ENCODE measurements at regions not wholly inside any gene's neighbourhood (a gene's known extent, or its start where the extent isn't known, plus 50 kb on each side); places are given as distances from the start of the nearest gene placed in this dataset.

DNA sequence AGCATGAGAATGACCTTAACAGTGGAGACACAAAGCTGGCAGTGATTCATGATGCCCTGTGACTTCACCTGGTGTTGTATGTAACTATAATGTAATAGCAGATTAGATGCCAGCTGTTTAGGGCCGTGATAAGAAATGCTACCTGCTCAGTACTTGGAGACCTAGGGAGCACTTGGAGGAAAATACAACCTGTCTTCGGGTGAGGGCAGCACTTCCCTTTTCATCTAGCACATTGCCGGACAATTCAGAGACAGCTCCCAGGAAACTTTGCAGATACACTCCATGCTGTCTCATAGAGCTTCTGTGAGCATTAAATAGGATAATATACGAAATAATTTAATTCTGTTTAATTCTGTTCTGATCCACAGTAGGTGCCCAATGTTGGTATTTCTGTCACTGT lies 668.5 kb downstream of the TSN start:
- DNase-seq (ENCODE audit: low read depth in 1 of 2, low spot score in 1 of 2) = no peak
- no peak overlapping the region for H3K27ac ChIP-seq (replicated peaks)
- H3K27me3 ChIP-seq (ENCODE audit: insufficient read depth, poor library complexity, severe bottlenecking) = no peaks in the 10 kb centered on the region
- H3K4me3 ChIP-seq (replicated peaks; ENCODE audit: insufficient read depth, low read length) = no peak overlapping the region
- TF ChIP-seq POLR2AphosphoS5 (IDR thresholded peaks at IDR 0.05; ENCODE audit: low read depth) (no peak), GABPA (IDR thresholded peaks at IDR 0.05; ENCODE audit: low read depth) (no peak)
- TF ChIP-seq, protein P1, sequence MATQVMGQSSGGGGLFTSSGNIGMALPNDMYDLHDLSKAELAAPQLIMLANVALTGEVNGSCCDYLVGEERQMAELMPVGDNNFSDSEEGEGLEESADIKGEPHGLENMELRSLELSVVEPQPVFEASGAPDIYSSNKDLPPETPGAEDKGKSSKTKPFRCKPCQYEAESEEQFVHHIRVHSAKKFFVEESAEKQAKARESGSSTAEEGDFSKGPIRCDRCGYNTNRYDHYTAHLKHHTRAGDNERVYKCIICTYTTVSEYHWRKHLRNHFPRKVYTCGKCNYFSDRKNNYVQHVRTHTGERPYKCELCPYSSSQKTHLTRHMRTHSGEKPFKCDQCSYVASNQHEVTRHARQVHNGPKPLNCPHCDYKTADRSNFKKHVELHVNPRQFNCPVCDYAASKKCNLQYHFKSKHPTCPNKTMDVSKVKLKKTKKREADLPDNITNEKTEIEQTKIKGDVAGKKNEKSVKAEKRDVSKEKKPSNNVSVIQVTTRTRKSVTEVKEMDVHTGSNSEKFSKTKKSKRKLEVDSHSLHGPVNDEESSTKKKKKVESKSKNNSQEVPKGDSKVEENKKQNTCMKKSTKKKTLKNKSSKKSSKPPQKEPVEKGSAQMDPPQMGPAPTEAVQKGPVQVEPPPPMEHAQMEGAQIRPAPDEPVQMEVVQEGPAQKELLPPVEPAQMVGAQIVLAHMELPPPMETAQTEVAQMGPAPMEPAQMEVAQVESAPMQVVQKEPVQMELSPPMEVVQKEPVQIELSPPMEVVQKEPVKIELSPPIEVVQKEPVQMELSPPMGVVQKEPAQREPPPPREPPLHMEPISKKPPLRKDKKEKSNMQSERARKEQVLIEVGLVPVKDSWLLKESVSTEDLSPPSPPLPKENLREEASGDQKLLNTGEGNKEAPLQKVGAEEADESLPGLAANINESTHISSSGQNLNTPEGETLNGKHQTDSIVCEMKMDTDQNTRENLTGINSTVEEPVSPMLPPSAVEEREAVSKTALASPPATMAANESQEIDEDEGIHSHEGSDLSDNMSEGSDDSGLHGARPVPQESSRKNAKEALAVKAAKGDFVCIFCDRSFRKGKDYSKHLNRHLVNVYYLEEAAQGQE (IDR thresholded peaks at IDR 0.05; ENCODE audit: insufficient replicate concordance, low read depth) = no peak
- TF ChIP-seq, protein P2, sequence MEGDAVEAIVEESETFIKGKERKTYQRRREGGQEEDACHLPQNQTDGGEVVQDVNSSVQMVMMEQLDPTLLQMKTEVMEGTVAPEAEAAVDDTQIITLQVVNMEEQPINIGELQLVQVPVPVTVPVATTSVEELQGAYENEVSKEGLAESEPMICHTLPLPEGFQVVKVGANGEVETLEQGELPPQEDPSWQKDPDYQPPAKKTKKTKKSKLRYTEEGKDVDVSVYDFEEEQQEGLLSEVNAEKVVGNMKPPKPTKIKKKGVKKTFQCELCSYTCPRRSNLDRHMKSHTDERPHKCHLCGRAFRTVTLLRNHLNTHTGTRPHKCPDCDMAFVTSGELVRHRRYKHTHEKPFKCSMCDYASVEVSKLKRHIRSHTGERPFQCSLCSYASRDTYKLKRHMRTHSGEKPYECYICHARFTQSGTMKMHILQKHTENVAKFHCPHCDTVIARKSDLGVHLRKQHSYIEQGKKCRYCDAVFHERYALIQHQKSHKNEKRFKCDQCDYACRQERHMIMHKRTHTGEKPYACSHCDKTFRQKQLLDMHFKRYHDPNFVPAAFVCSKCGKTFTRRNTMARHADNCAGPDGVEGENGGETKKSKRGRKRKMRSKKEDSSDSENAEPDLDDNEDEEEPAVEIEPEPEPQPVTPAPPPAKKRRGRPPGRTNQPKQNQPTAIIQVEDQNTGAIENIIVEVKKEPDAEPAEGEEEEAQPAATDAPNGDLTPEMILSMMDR (IDR thresholded peaks at IDR 0.05; ENCODE audit: insufficient read depth, low read length) = no peak

DNA sequence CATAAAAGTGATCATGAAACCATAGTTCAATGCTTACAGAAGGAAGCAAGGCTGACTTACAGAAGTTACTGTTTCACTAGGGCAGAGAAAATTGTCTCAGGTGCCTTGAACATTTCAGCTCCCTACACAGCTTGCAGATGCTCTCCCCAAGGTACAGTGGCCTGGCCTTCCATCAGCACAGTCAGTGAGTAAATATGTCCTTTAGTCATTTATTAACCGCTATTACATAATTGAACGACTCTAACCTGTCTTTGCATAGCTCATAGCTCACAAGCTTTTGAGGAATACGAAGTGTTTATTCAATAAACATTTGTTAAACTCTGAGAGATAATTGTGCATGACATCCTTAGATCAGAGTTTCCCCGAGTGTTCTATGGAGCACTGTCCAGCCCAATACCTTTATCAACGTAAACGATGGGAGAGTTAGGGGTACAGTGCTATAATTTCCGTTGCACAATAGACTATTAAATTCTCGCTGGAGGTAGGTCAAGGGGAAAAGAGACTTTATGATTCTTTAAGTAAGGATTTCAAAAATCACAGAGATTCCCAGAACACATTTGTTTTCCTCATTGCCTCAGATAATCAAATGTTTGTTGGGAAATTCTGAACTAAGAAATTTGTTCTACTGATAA lies 677.8 kb downstream of the TSN start:
- peaks cover 2% of the 10 kb centered on the region for H3K27me3 ChIP-seq (ENCODE audit: insufficient read depth, poor library complexity, severe bottlenecking)
- TF ChIP-seq GABPA (IDR thresholded peaks at IDR 0.05; ENCODE audit: low read depth) = no peak
- TF ChIP-seq, protein P1 (IDR thresholded peaks at IDR 0.05; ENCODE audit: insufficient replicate concordance, low read depth) = no peak
- TF ChIP-seq, protein P2 (IDR thresholded peaks at IDR 0.05; ENCODE audit: insufficient read depth, low read length) = no peak
- TF ChIP-seq SPI1 (IDR thresholded peaks at IDR 0.05; ENCODE audit: borderline replicate concordance, low read depth) = no peak
- no peak for TF ChIP-seq POLR2AphosphoS5 (IDR thresholded peaks at IDR 0.05; ENCODE audit: low read depth)
- no peak overlapping the region for H3K4me3 ChIP-seq (replicated peaks; ENCODE audit: insufficient read depth, low read length)
- no peak overlapping the region for H3K27ac ChIP-seq (replicated peaks)
- no peak for DNase-seq (ENCODE audit: low read depth in 1 of 2, low spot score in 1 of 2)

GRCh38 chr2:122445003-122445402 lies 689.6 kb downstream of the TSN start:
- no peak overlapping the region for H3K27ac ChIP-seq (replicated peaks)
- no peak for TF ChIP-seq GABPA (IDR thresholded peaks at IDR 0.05; ENCODE audit: low read depth)
- TF ChIP-seq SPI1 (IDR thresholded peaks at IDR 0.05; ENCODE audit: borderline replicate concordance, low read depth) = no peak
- TF ChIP-seq, protein P1 (IDR thresholded peaks at IDR 0.05; ENCODE audit: insufficient replicate concordance, low read depth) = no peak
- TF ChIP-seq POLR2AphosphoS5 (IDR thresholded peaks at IDR 0.05; ENCODE audit: low read depth) = no peak
- TF ChIP-seq, protein P2 (IDR thresholded peaks at IDR 0.05; ENCODE audit: insufficient read depth, low read length) = no peak
- DNase-seq (ENCODE audit: low read depth in 1 of 2, low spot score in 1 of 2) = no peak

More at GRCh38 chr2:122445003-122445402, 689.6 kb downstream of the TSN start:
- H3K27me3 ChIP-seq (ENCODE audit: insufficient read depth, poor library complexity, severe bottlenecking) = no peaks in the 10 kb centered on the region
- H3K4me3 ChIP-seq (replicated peaks; ENCODE audit: insufficient read depth, low read length) = no peak overlapping the region

Measured in HL-60 (cell line).